Endothelial cell of umbilical vein (primary cell): ENCODE measurements at regions not wholly inside any gene's neighbourhood (a gene's known extent, or its start where the extent isn't known, plus 50 kb on each side); places are given as distances from the start of the nearest gene placed in this dataset.

Experiments
- BruUV-seq: library from RNA; stranded (reverse); fragments of 400-500 nt; replicated peaks from 2 replicates; lab custom pipeline; 2021; lab: Mats Ljungman, UMichigan
- CTCF ChIA-PET: fragments of 300-600, 350-600 bp; sonication (Branson Sonifier 250); formaldehyde crosslinking; loops from one replicate; lab custom pipeline; 2021; ENCODE audit warnings: antibody characterized with exemption, inconsistent platforms; lab: Charles Lee
- POLR2A ChIA-PET: fragments of 300-600, 350-600 bp; sonication (Branson Sonifier 250); formaldehyde crosslinking; loops from one replicate; lab custom pipeline; 2021; ENCODE audit warnings: antibody characterized with exemption, inconsistent platforms; lab: Charles Lee
- DNase-seq: peaks from one replicate; pipeline ENCODE4 v3.0.0-alpha.2; 2011; ENCODE audit warnings: low read depth, low spot score
- FAIRE-seq: peaks from 2 replicates; lab custom pipeline; 2011; peaks lifted over from hg19 to GRCh38; lab: Jason Lieb, UNC
- H2AFZ ChIP-seq: 2 replicates; pipeline ENCODE4 v1.6.0; 2012; ENCODE audit warnings: low read depth, low read length, control low read depth, inconsistent platforms
- H3K27ac ChIP-seq: 2 replicates; pipeline ENCODE4 v1.5.1; 2011; ENCODE audit warnings: low read depth, mild to moderate bottlenecking, control low read depth, low read length, moderate library complexity; ENCODE audit not compliant: insufficient read depth
- H3K27me3 ChIP-seq, 2 experiments: 2 replicates each; pipeline versions ENCODE4 v1.6.0 to v1.6.1; 2011; ENCODE audit warnings: low read length in 2 of 2, mixed read lengths in 1 of 2; ENCODE audit not compliant: control insufficient read depth in 2 of 2, insufficient read depth in 2 of 2
- H3K36me3 ChIP-seq, 2 experiments: 2 replicates in 1 of 2; 3 replicates in 1 of 2; pipeline ENCODE4 v1.5.1; 2011; ENCODE audit warnings: low read length in 2 of 2, mild to moderate bottlenecking in 1 of 2, moderate library complexity in 1 of 2; ENCODE audit not compliant: control insufficient read depth in 2 of 2, insufficient read depth in 2 of 2; ENCODE audit errors: extremely low read depth in 1 of 2
- H3K4me1 ChIP-seq: 3 replicates; pipeline ENCODE4 v1.5.1; 2011; ENCODE audit warnings: mild to moderate bottlenecking, low read length; ENCODE audit not compliant: control insufficient read depth, insufficient read depth; ENCODE audit errors: extremely low read depth
- H3K4me2 ChIP-seq: 2 replicates; pipeline ENCODE4 v1.6.1; 2011; ENCODE audit warnings: low read length, control low read depth, mixed read lengths; ENCODE audit not compliant: insufficient read depth
- H3K4me3 ChIP-seq, 3 experiments: fragments of 200-600 bp in 1 of 3; sonication (generic), shearing (Covaris generic) in 1 of 3; replicated peaks in 1 of 3; 2 replicates each; pipeline ENCODE4 v1.5.1; 2011 to 2016; ENCODE audit warnings: control low read depth in 3 of 3, low read length in 3 of 3, mild to moderate bottlenecking in 2 of 3, inconsistent platforms in 1 of 3, low read depth in 1 of 3, moderate library complexity in 1 of 3; ENCODE audit not compliant: insufficient read depth in 1 of 3
- H3K79me2 ChIP-seq: 2 replicates; pipeline ENCODE4 v1.6.0; 2012; ENCODE audit warnings: low read length, inconsistent platforms; ENCODE audit not compliant: control insufficient read depth, insufficient read depth
- H3K9ac ChIP-seq: replicated peaks from 2 replicates; pipeline ENCODE3; 2011; ENCODE audit warnings: low read length, control low read depth; ENCODE audit not compliant: insufficient read depth; ENCODE audit errors: extremely low read depth
- H3K9me1 ChIP-seq: replicated peaks from 3 replicates; pipeline ENCODE4 v1.6.0; 2011; ENCODE audit warnings: mild to moderate bottlenecking, low read length; ENCODE audit not compliant: control insufficient read depth, insufficient read depth; ENCODE audit errors: extremely low read depth
- H3K9me3 ChIP-seq: replicated peaks from 2 replicates; pipeline ENCODE4 v1.5.1; 2012; ENCODE audit warnings: low read length, inconsistent platforms; ENCODE audit not compliant: control insufficient read depth, insufficient read depth
- H4K20me1 ChIP-seq: replicated peaks from 2 replicates; pipeline ENCODE3; 2011; ENCODE audit warnings: mild to moderate bottlenecking, low read length; ENCODE audit not compliant: control insufficient read depth, insufficient read depth; ENCODE audit errors: extremely low read depth
- EZH2 ChIP-seq: IDR thresholded peaks from 2 replicates; pipeline ENCODE4 v1.6.1; 2012; ENCODE audit warnings: borderline replicate concordance, low read depth, mild to moderate bottlenecking, moderate library complexity, low read length, inconsistent platforms; ENCODE audit not compliant: severe bottlenecking
- FOS ChIP-seq: IDR thresholded peaks from 2 replicates; pipeline ENCODE4 v1.6.1; 2011; ENCODE audit warnings: mild to moderate bottlenecking, low read length, moderate library complexity, borderline replicate concordance; ENCODE audit not compliant: insufficient read depth
- GATA2 ChIP-seq: IDR thresholded peaks from 2 replicates; pipeline ENCODE4 v1.7.0; 2011; ENCODE audit warnings: low read depth, mild to moderate bottlenecking, moderate library complexity, mixed read lengths, low read length; ENCODE audit not compliant: insufficient read length, insufficient read depth
- JUN ChIP-seq: IDR thresholded peaks from 2 replicates; pipeline ENCODE4 v1.6.1; 2011; ENCODE audit warnings: borderline replicate concordance, low read depth; ENCODE audit not compliant: insufficient read length, insufficient read depth
- MYC ChIP-seq: IDR thresholded peaks from one replicate; pipeline ENCODE4 v1.6.1; 2011; ENCODE audit warnings: mild to moderate bottlenecking, low read depth, low read length
- POLR2A ChIP-seq: IDR thresholded peaks from 2 replicates; pipeline ENCODE4 v1.6.1; 2012; ENCODE audit warnings: low read depth, mild to moderate bottlenecking, control low read depth, low read length
- POLR2AphosphoS5 ChIP-seq: IDR thresholded peaks from 2 replicates; pipeline ENCODE4 v1.6.1; 2012; ENCODE audit warnings: low read depth, mild to moderate bottlenecking, control low read depth, low read length, moderate library complexity; ENCODE audit not compliant: insufficient read depth
- dilution Hi-C: fragments of 300-500 bp; cut with MboI; formaldehyde crosslinking; loops from one replicate; pipeline ENCODE4 v1.15.0; 2019; ENCODE audit warnings: low sequenced_read_pairs; ENCODE audit not compliant: extremely low pct_ligation_motif_present
- intact Hi-C: fragments of 100-400 bp; cut with micrococcal nuclease; formaldehyde crosslinking; loops from one replicate; pipeline ENCODE4 v1.10.0; 2022
- TF ChIP-seq, protein P1 (sequence below), 2 donors: IDR thresholded peaks; 1 replicate in 1 of 2; 2 replicates in 1 of 2; pipeline ENCODE4 v1.5.1; 2011; ENCODE audit warnings: low read length in 2 of 2, mild to moderate bottlenecking in 2 of 2, moderate library complexity in 2 of 2, control low read depth in 1 of 2, inconsistent platforms in 1 of 2, low read depth in 1 of 2; ENCODE audit not compliant: insufficient read depth in 1 of 2; ENCODE audit errors: extremely low read depth in 1 of 2
- TF ChIP-seq, protein P2 (sequence below): IDR thresholded peaks from 2 replicates; pipeline ENCODE4 v1.6.1; 2011; ENCODE audit not compliant: insufficient read depth, insufficient read length

DNA sequence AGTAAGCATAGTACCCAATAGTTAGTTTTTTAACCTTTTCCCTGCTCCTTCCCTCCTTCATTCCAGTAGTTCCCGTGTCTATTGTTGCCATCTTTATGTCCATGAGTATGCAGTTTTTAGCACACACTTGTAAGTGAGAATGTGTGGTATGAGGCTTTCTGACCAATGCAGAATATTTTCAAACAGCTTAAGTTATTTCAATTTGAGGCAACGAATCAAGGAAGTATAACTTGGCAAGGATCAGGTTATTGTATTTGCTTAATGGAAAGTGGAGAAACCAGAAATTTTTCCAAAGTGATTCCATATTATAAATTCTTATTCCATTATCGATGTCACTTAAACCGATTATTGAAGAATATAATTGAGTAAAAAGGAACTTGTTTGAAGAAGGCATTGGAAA is 954.8 kb downstream of the GBE1 start:
- peak overlapping the region; percentile 45 for H2AFZ ChIP-seq
- no peak for FAIRE-seq
- H3K4me3 ChIP-seq, result no peak overlapping the region
- no peaks in the 10 kb centered on the region for H3K4me1 ChIP-seq
- H3K27me3 ChIP-seq, result no peaks in the 10 kb centered on the region
- no peak for TF ChIP-seq JUN
- no peak for TF ChIP-seq POLR2AphosphoS5
- TF ChIP-seq POLR2A, result no peak
- TF ChIP-seq, protein P1, sequence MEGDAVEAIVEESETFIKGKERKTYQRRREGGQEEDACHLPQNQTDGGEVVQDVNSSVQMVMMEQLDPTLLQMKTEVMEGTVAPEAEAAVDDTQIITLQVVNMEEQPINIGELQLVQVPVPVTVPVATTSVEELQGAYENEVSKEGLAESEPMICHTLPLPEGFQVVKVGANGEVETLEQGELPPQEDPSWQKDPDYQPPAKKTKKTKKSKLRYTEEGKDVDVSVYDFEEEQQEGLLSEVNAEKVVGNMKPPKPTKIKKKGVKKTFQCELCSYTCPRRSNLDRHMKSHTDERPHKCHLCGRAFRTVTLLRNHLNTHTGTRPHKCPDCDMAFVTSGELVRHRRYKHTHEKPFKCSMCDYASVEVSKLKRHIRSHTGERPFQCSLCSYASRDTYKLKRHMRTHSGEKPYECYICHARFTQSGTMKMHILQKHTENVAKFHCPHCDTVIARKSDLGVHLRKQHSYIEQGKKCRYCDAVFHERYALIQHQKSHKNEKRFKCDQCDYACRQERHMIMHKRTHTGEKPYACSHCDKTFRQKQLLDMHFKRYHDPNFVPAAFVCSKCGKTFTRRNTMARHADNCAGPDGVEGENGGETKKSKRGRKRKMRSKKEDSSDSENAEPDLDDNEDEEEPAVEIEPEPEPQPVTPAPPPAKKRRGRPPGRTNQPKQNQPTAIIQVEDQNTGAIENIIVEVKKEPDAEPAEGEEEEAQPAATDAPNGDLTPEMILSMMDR (IDR thresholded peaks at IDR 0.05; ENCODE audit: extremely low read depth in 1 of 2, insufficient read depth in 1 of 2, low read depth in 1 of 2, low read length in 2 of 2), result no peak
- no peak for TF ChIP-seq GATA2
- no peak for TF ChIP-seq FOS
- TF ChIP-seq, protein P2, sequence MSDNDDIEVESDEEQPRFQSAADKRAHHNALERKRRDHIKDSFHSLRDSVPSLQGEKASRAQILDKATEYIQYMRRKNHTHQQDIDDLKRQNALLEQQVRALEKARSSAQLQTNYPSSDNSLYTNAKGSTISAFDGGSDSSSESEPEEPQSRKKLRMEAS, result no peak
- TF ChIP-seq MYC, result no peak
- no peak for TF ChIP-seq EZH2
- no peak overlapping the region for H3K9ac ChIP-seq
- no peaks in the 10 kb centered on the region for H3K79me2 ChIP-seq
- H3K27ac ChIP-seq, result no peak overlapping the region
- intact Hi-C loops (no loop called here), dilution Hi-C loops (no loop called here)
- H3K4me2 ChIP-seq, result no peak overlapping the region
- CTCF ChIA-PET, result no interaction called here
- DNase-seq, result peak; percentile 1
- no peaks in the 10 kb centered on the region for H3K9me1 ChIP-seq
- H3K9me3 ChIP-seq, result no peaks in the 10 kb centered on the region
- no peaks in the 10 kb centered on the region for H3K36me3 ChIP-seq
- POLR2A ChIA-PET, result no interaction called here
- BruUV-seq, result no TSS peak
- no peaks in the 10 kb centered on the region for H4K20me1 ChIP-seq
